ENCODE measurements at regions not wholly inside any gene's neighbourhood (a gene's known extent, or its start where the extent isn't known, plus 50 kb on each side); places are given as distances from the start of the nearest gene placed in this dataset.

GRCh38 chr21:15614766-15615165 lies 115.0 kb upstream of the USP25 start:
- Histone ChIP-seq H3K18ac (ENCODE audit: insufficient read length, low read depth, low read length) (no peak overlapping the region), H4K91ac (ENCODE audit: insufficient read length, low read depth, low read length) (no peak overlapping the region), H2BK15ac (ENCODE audit: low read depth, low read length) (no peak overlapping the region), H2BK5ac (ENCODE audit: insufficient read length, low read length) (no peak overlapping the region), H4K8ac (replicated peaks; ENCODE audit: insufficient read length, low read depth, low read length) (no peak overlapping the region), H2AK5ac (ENCODE audit: insufficient read length, low read length) (no peak overlapping the region), H3K4me2 (ENCODE audit: insufficient read depth, insufficient read length, low read length) (no peak overlapping the region), H2BK12ac (ENCODE audit: insufficient read length, low read depth, low read length) (no peak overlapping the region), H2AFZ (ENCODE audit: low read length) (no peak overlapping the region), H3K14ac (ENCODE audit: insufficient read depth, low read length) (no peak overlapping the region), H2BK120ac (ENCODE audit: low read depth, low read length, poor library complexity, severe bottlenecking) (no peak overlapping the region), H3K27ac (ENCODE audit: insufficient read length, low read depth, low read length) (no peak overlapping the region), H3K4ac (ENCODE audit: low read depth, low read length) (no peak overlapping the region), H3K23me2 (ENCODE audit: insufficient read length, low read depth, low read length, poor library complexity, severe bottlenecking) (no peaks in the 10 kb centered on the region), H3T11ph (ENCODE audit: low read length) (no peak overlapping the region), H2BK20ac (ENCODE audit: low read depth, low read length, poor library complexity, severe bottlenecking) (no peak overlapping the region), H3K4me1 (ENCODE audit: insufficient read depth, low read length) (no peaks in the 10 kb centered on the region), H3K79me1 (ENCODE audit: insufficient read depth, low read depth, low read length, poor library complexity, severe bottlenecking) (no peaks in the 10 kb centered on the region), H3K27me3 (ENCODE audit: insufficient read depth, low read length) (no peaks in the 10 kb centered on the region), H4K5ac (ENCODE audit: insufficient read length, low read depth, low read length) (no peak overlapping the region), H3K56ac (ENCODE audit: insufficient read length, low read depth, low read length) (no peak overlapping the region), H3K9ac (ENCODE audit: extremely low read depth, insufficient read length, low read length) (no peak overlapping the region), H3K79me2 (ENCODE audit: insufficient read depth, low read length) (no peaks in the 10 kb centered on the region), H3K23ac (ENCODE audit: insufficient read length, low read depth, low read length) (no peak overlapping the region), H4K20me1 (ENCODE audit: control insufficient read depth, insufficient read depth, insufficient read length) (no peaks in the 10 kb centered on the region), H3K9me3 (ENCODE audit: control insufficient read depth, low read depth, low read length) (no peaks in the 10 kb centered on the region)
- TF ChIP-seq CTCF (conservative IDR thresholded peaks at IDR 0.05): no peak
- Mint-ChIP-seq H3K4me3 (no peak overlapping the region), H3K4me1 (peaks cover 9 to 10% of the 10 kb centered on the region in 2 experiments), H3K9me3 (peaks cover 5 to 7% of the 10 kb centered on the region in 2 experiments; a peak in 4 of 5 replicates), H3K27ac (no peak overlapping the region), H3K27me3 (ENCODE audit: low read depth) (no peaks in the 10 kb centered on the region; the same call in 1 of the 2 replicates), H3K36me3 (ENCODE audit: insufficient read depth in 1 of 3, low read depth in 3 of 3) (peaks cover 0 to 15% (median 3%) of the 10 kb centered on the region in 3 experiments; a peak in 3 of 7 replicates)
- no CpG with 5 or more reads among the region's 1 CpG for WGBS (ENCODE audit: extremely low coverage, insufficient read length, low lambda C conversion rate)
- no peak for DNase-seq
